ENCODE measurements at regions not wholly inside any gene's neighbourhood (a gene's known extent, or its start where the extent isn't known, plus 50 kb on each side); places are given as distances from the start of the nearest gene placed in this dataset.
"Not testable (repeated sequence)": the region's sequence is repeated elsewhere in the genome, so short reads cannot be mapped to it uniquely, and the experiment has no call there.

DNA sequence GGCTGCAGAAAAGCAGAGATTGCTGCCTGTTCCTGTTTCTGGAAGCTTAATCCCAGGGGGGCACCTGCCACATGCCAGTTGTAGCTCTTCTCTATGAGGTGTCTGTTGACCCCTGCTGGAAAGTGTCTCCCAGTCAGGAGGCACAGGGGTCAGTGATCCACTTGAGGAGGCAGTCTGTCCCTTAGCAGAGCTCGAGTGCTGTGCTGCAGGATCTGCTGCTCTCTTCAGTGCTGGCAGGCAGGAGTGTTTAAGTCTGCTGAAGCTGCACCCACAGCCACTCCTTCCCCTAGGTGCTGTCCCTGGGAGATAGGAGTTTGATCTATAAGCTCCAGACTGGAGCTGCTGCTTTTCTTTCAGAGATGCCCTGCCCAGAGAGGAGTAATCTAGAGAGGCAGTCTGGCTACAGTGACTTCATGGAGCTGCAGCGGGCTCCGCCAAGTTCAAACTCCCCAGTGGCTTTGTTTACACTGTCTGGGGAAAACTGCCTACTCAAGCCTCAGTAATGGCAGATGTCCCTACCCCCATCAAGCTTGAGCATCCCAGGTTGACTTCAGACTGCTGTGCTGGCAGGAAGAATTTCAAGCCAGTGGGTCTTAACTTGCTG, 57.6 kb upstream of the CROT start:
- DNase-seq, result no peak

DNA sequence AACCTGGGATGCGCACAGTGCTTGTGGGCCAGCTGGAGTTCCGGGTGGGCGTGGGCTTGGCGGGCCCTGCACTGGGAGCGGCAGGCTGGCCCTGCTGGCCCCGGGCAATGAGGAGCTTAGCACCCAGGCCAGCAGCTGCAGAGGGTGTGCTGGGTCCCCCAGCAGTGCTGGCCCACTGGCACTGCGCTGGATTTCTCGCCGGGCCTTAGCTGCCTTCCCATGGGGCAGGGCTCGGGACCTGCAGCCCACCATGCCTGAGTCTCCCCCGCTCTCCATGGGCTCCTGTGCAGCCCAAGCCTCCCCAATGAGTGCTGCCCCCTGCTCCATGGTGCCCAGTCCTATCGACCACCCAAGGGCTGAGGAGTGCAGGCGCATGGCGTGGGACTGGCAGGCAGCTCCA, 56.7 kb upstream of the CROT start:
- DNase-seq, result not testable (repeated sequence)

DNA sequence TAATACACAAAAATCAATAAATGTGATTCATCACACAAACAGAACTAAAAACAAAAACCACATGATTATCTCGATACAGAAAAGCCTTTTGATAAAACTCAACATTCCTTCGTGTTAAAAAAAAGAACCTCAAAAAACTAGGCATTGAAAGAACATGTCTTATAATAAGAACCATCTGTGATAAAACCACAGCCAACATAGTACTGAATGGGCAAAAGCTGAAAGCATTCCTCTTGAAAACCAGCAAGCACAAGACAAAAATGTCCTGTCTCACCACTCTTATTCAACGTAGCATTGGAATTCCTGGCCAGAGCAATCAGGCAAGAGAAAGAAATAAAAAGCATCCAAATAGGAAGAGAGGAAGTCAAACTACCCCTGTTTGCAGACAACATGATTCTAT, 49.9 kb upstream of the CROT start:
- DNase-seq, result peak; percentile 56

Measured in fibroblast of skin of right biceps (primary cell).